OCI-LY1 (cell line): ENCODE measurements at regions not wholly inside any gene's neighbourhood (a gene's known extent, or its start where the extent isn't known, plus 50 kb on each side); places are given as distances from the start of the nearest gene placed in this dataset.

Source experiments
- H2AFZ ChIP-seq: fragments of 200-600 bp; sonication (generic), shearing (Covaris generic); 2 replicates; pipeline ENCODE4 v1.6.0; 2014; ENCODE audit warnings: antibody characterized with exemption, mild to moderate bottlenecking, low read length
- H3F3A ChIP-seq: fragments of 200-600 bp; sonication (generic), shearing (Covaris generic); 2 replicates; pipeline ENCODE4 v1.6.0; 2014; ENCODE audit warnings: mild to moderate bottlenecking, antibody characterized with exemption, low read length, moderate library complexity; ENCODE audit not compliant: insufficient read depth
- H3K27ac ChIP-seq: fragments of 200-600 bp; sonication (generic); 2 replicates; pipeline ENCODE4 v1.5.1; 2014; ENCODE audit warnings: low read length, mixed run types, mild to moderate bottlenecking, low read depth; ENCODE audit not compliant: poor library complexity, severe bottlenecking
- H3K27me3 ChIP-seq: fragments of 200-600 bp; sonication (generic); 2 replicates; pipeline ENCODE4 v1.6.0; 2014; ENCODE audit warnings: antibody characterized with exemption, mild to moderate bottlenecking, low read length, moderate library complexity; ENCODE audit not compliant: insufficient read depth
- H3K36me3 ChIP-seq: fragments of 200-600 bp; sonication (generic); 2 replicates; pipeline ENCODE4 v1.6.1; 2014; ENCODE audit warnings: mild to moderate bottlenecking, antibody characterized with exemption, low read length, moderate library complexity, mixed read lengths; ENCODE audit not compliant: insufficient read depth
- H3K4me1 ChIP-seq: fragments of 200-600 bp; sonication (generic); 2 replicates; pipeline ENCODE4 v1.5.1; 2014; ENCODE audit warnings: mild to moderate bottlenecking, low read length, moderate library complexity; ENCODE audit not compliant: insufficient read depth, severe bottlenecking
- H3K4me2 ChIP-seq: fragments of 200-600 bp; sonication (generic), shearing (Covaris generic); 2 replicates; pipeline ENCODE4 v1.6.1; 2014; ENCODE audit warnings: low read length
- H3K4me3 ChIP-seq: fragments of 200-600 bp; sonication (generic); 2 replicates; pipeline ENCODE4 v1.5.1; 2014; ENCODE audit warnings: low read length, low read depth, mild to moderate bottlenecking, mixed read lengths; ENCODE audit not compliant: poor library complexity, severe bottlenecking
- H3K79me2 ChIP-seq: fragments of 200-600 bp; shearing (Covaris generic); 2 replicates; pipeline ENCODE4 v1.6.1; 2016; ENCODE audit warnings: mixed run types, low read length, mixed read lengths; ENCODE audit not compliant: insufficient read depth
- H3K9ac ChIP-seq: fragments of 200-600 bp; sonication (generic), shearing (Covaris generic); 2 replicates; pipeline ENCODE4 v1.6.1; 2014; ENCODE audit warnings: mild to moderate bottlenecking, low read length, mixed read lengths
- H3K9me2 ChIP-seq: fragments of 200-600 bp; sonication (generic), shearing (Covaris generic); 2 replicates; pipeline ENCODE4 v1.6.1; 2014; ENCODE audit warnings: low read depth, mild to moderate bottlenecking, low read length, mixed read lengths
- H3K9me3 ChIP-seq: fragments of 200-600 bp; shearing (Covaris generic); 2 replicates; pipeline ENCODE4 v1.6.1; 2014; ENCODE audit warnings: low read length, mixed read lengths
- H4K20me1 ChIP-seq: fragments of 200-600 bp; sonication (generic), shearing (Covaris generic); 2 replicates; pipeline ENCODE4 v1.6.0; 2016; ENCODE audit warnings: mild to moderate bottlenecking, low read length; ENCODE audit not compliant: insufficient read depth
- CTCF ChIP-seq: fragments of 200-600 bp; sonication (generic), shearing (Covaris generic); IDR thresholded peaks from 2 replicates; pipeline ENCODE4 v1.5.1; 2017; ENCODE audit warnings: mild to moderate bottlenecking, antibody characterized with exemption, low read length, moderate library complexity, mixed read lengths
- EZH2 ChIP-seq: fragments of 200-600 bp; sonication (generic), shearing (Covaris generic); IDR thresholded peaks from 2 replicates; pipeline ENCODE4 v1.8.0; 2017; ENCODE audit warnings: borderline replicate concordance, mixed run types, mild to moderate bottlenecking, antibody characterized with exemption, low read length, moderate library complexity, mixed read lengths

GRCh38 chr3:166422556-166422955, 585.3 kb upstream of the BCHE start:
- H3K9ac ChIP-seq, result no peak overlapping the region
- H3F3A ChIP-seq, result no peaks in the 10 kb centered on the region
- H3K9me3 ChIP-seq, result no peaks in the 10 kb centered on the region
- no peaks in the 10 kb centered on the region for H3K4me1 ChIP-seq
- H3K27ac ChIP-seq, result no peak overlapping the region
- no peak for TF ChIP-seq EZH2
- TF ChIP-seq CTCF, result no peak
- H3K4me2 ChIP-seq, result no peak overlapping the region
- H3K79me2 ChIP-seq, result no peaks in the 10 kb centered on the region
- H4K20me1 ChIP-seq, result no peaks in the 10 kb centered on the region
- no peak overlapping the region for H2AFZ ChIP-seq
- H3K9me2 ChIP-seq, result no peaks in the 10 kb centered on the region
- no peaks in the 10 kb centered on the region for H3K27me3 ChIP-seq
- no peaks in the 10 kb centered on the region for H3K36me3 ChIP-seq
- H3K4me3 ChIP-seq, result no peak overlapping the region

- H3F3A ChIP-seq, result no peaks in the 10 kb centered on the region
- no peak overlapping the region for H3K4me3 ChIP-seq
- no peak overlapping the region for H2AFZ ChIP-seq
- H3K4me1 ChIP-seq, result no peaks in the 10 kb centered on the region
- TF ChIP-seq EZH2, result no peak
- no peak for TF ChIP-seq CTCF
- no peaks in the 10 kb centered on the region for H3K36me3 ChIP-seq
- no peaks in the 10 kb centered on the region for H3K27me3 ChIP-seq
- H3K27ac ChIP-seq, result no peak overlapping the region
- H4K20me1 ChIP-seq, result no peaks in the 10 kb centered on the region
- no peak overlapping the region for H3K4me2 ChIP-seq
- no peak overlapping the region for H3K9ac ChIP-seq
- H3K9me3 ChIP-seq, result no peaks in the 10 kb centered on the region
- H3K9me2 ChIP-seq, result no peaks in the 10 kb centered on the region
- H3K79me2 ChIP-seq, result no peaks in the 10 kb centered on the region
These were observed 582.8 kb upstream of the BCHE start for GRCh38 chr3:166420071-166420470.

- no peaks in the 10 kb centered on the region; the same call in 1 of the 2 replicates for H3K9me2 ChIP-seq
- no peak overlapping the region for H3K4me3 ChIP-seq
- H3K79me2 ChIP-seq, result no peaks in the 10 kb centered on the region
- no peak overlapping the region for H3K4me2 ChIP-seq
- no peaks in the 10 kb centered on the region for H3K36me3 ChIP-seq
- TF ChIP-seq EZH2 (no peak), CTCF (no peak)
- no peaks in the 10 kb centered on the region for H3K27me3 ChIP-seq
- no peak overlapping the region for H2AFZ ChIP-seq
- no peaks in the 10 kb centered on the region for H4K20me1 ChIP-seq
- no peaks in the 10 kb centered on the region for H3K9me3 ChIP-seq
- no peak overlapping the region for H3K27ac ChIP-seq
- no peaks in the 10 kb centered on the region for H3F3A ChIP-seq
- H3K4me1 ChIP-seq, result no peaks in the 10 kb centered on the region
- H3K9ac ChIP-seq, result no peak overlapping the region
These were observed 568.7 kb upstream of the BCHE start for GRCh38 chr3:166405896-166406295.
